HG03139 (cell line): ENCODE measurements at regions not wholly inside any gene's neighbourhood (a gene's known extent, or its start where the extent isn't known, plus 50 kb on each side); places are given as distances from the start of the nearest gene placed in this dataset.

ENCODE experiments used
- ATAC-seq: cut with Tn5 transposase; IDR thresholded peaks from one replicate; pipeline ENCODE4 v1.9.1; 2021; ENCODE audit not compliant: unreplicated experiment

GRCh38 chr18:53660306-53660705 is 564.2 kb downstream of the MBD2 start:
- no peak for ATAC-seq

GRCh38 chr18:53657257-53657656 is 567.2 kb downstream of the MBD2 start:
- no peak for ATAC-seq

- no peak for ATAC-seq
Measured at GRCh38 chr18:53649621-53650020, 574.8 kb downstream of the MBD2 start.

GRCh38 chr18:53644799-53645471 is 579.5 kb downstream of the MBD2 start:
- ATAC-seq: no peak

GRCh38 chr18:53639687-53640086 is 584.8 kb downstream of the MBD2 start:
- ATAC-seq: no peak

GRCh38 chr18:53629337-53629736 is 595.1 kb downstream of the MBD2 start:
- no peak for ATAC-seq

- ATAC-seq: no peak
Measured at GRCh38 chr18:53625997-53626599, 598.4 kb downstream of the MBD2 start.

- ATAC-seq: no peak
Measured at GRCh38 chr18:53610957-53611356, 613.5 kb downstream of the MBD2 start.

GRCh38 chr18:53606792-53607191 is 617.7 kb downstream of the MBD2 start:
- ATAC-seq: no peak

GRCh38 chr18:53605198-53605597 is 619.3 kb downstream of the MBD2 start:
- ATAC-seq: no peak

GRCh38 chr18:53603276-53603675 is 621.2 kb downstream of the MBD2 start:
- no peak for ATAC-seq

GRCh38 chr18:53601344-53601743 is 623.1 kb downstream of the MBD2 start:
- ATAC-seq: no peak

GRCh38 chr18:53586923-53587322 is 637.5 kb downstream of the MBD2 start:
- no peak for ATAC-seq
